Fibroblast of villous mesenchyme (primary cell): ENCODE measurements at regions not wholly inside any gene's neighbourhood (a gene's known extent, or its start where the extent isn't known, plus 50 kb on each side); places are given as distances from the start of the nearest gene placed in this dataset.
A peak's percentile ranks its signal among the peaks of the same experiment; 100 is the strongest.

Source experiments
- DNase-seq: peaks from one replicate; pipeline ENCODE4 v3.0.0-alpha.2; 2010; ENCODE audit warnings: low read depth
- H3K4me3 ChIP-seq: 2 replicates; pipeline ENCODE4 v1.5.1; 2011; ENCODE audit warnings: low read depth, mild to moderate bottlenecking, low read length
- TF ChIP-seq, protein P1 (sequence below): IDR thresholded peaks from 2 replicates; pipeline ENCODE4 v1.5.1; 2012; ENCODE audit warnings: low read depth, mild to moderate bottlenecking, low read length; ENCODE audit not compliant: insufficient read depth

DNA sequence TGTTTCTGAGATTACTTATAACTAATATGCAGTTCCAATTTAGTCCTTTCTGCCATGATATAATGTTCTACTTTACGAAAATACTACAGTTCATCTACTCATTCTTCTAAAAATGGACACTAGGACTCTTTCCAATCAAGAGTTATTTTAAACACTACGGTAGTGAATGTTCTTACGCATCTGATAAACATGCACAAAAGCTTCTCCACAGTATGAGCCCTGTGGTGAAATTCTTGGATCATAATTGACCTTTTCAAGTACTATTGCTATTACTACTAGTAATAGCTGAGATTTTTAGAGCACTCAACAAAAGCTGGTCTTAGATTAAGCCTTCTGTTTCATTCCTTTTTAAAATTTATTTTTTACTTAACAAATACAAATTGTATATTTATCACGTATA lies 106.4 kb downstream of the CH25H start:
- TF ChIP-seq, protein P1, sequence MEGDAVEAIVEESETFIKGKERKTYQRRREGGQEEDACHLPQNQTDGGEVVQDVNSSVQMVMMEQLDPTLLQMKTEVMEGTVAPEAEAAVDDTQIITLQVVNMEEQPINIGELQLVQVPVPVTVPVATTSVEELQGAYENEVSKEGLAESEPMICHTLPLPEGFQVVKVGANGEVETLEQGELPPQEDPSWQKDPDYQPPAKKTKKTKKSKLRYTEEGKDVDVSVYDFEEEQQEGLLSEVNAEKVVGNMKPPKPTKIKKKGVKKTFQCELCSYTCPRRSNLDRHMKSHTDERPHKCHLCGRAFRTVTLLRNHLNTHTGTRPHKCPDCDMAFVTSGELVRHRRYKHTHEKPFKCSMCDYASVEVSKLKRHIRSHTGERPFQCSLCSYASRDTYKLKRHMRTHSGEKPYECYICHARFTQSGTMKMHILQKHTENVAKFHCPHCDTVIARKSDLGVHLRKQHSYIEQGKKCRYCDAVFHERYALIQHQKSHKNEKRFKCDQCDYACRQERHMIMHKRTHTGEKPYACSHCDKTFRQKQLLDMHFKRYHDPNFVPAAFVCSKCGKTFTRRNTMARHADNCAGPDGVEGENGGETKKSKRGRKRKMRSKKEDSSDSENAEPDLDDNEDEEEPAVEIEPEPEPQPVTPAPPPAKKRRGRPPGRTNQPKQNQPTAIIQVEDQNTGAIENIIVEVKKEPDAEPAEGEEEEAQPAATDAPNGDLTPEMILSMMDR, result no peak
- no peak overlapping the region for H3K4me3 ChIP-seq
- peak; percentile 48 for DNase-seq

GRCh38 chr10:89097226-89097625 lies 106.6 kb downstream of the FAS start:
- no peak for DNase-seq
- TF ChIP-seq, protein P1, result no peak
- no peak overlapping the region for H3K4me3 ChIP-seq

- no peak overlapping the region for H3K4me3 ChIP-seq
- TF ChIP-seq, protein P1, result no peak
- no peak for DNase-seq
Measured at GRCh38 chr10:89095701-89096391, 105.2 kb downstream of the FAS start.

- no peak overlapping the region for H3K4me3 ChIP-seq
- TF ChIP-seq, protein P1, result no peak
- no peak for DNase-seq
Measured at GRCh38 chr10:89093728-89094127, 103.1 kb downstream of the FAS start.

DNA sequence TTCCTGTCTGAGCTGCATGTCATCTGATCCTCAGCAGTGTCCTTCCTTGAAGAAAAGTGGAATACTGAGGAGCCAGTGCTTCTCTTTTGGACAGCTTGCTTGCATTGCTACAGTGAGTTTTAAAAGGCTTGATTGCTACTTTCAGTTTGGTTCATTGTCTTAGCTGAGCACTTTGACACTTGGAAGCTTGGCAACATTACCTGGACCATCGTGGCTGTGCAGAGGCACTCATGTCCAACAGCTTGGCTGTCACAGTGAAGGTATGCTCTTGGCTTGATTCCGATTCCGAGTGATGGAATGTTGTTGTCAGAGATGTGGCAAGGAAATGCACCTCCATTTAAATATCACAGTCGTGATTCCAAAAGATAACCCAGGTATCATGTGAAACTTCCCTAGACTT lies 102.4 kb downstream of the FAS start:
- no peak overlapping the region for H3K4me3 ChIP-seq
- TF ChIP-seq, protein P1, result no peak
- DNase-seq, result no peak

- TF ChIP-seq, protein P1, result no peak
- H3K4me3 ChIP-seq, result no peak overlapping the region
- DNase-seq, result no peak
Measured at GRCh38 chr10:89092439-89092838, 101.8 kb downstream of the FAS start.

GRCh38 chr10:89091496-89091895 lies 100.9 kb downstream of the FAS start:
- DNase-seq, result peak; percentile 33
- H3K4me3 ChIP-seq, result no peak overlapping the region

More at GRCh38 chr10:89091496-89091895, 100.9 kb downstream of the FAS start:
- TF ChIP-seq, protein P1, result no peak
